Activated CD4-positive, alpha-beta memory T cell treated with anti-CD3 and anti-CD28 coated beads for 36 hours (primary cell): ENCODE measurements at regions not wholly inside any gene's neighbourhood (a gene's known extent, or its start where the extent isn't known, plus 50 kb on each side); places are given as distances from the start of the nearest gene placed in this dataset.

Experiments
- CTCF ChIA-PET: fragments of 350-600 bp; sonication (Branson Sonifier 250); formaldehyde crosslinking; loops from one replicate; lab custom pipeline; 2021; ENCODE audit warnings: antibody characterized with exemption, inconsistent platforms; lab: Charles Lee
- POLR2A ChIA-PET: fragments of 350-600 bp; sonication (Branson Sonifier 250); formaldehyde crosslinking; loops from one replicate; lab custom pipeline; 2021; ENCODE audit warnings: antibody characterized with exemption; lab: Charles Lee
- DNase-seq: peaks from one replicate; pipeline ENCODE4 v3.0.0-alpha.2; 2020
- H3K27ac Mint-ChIP-seq: one replicate; pipeline ENCODE4 v1.8.0; 2021; ENCODE audit warnings: mixed read lengths
- H3K27me3 Mint-ChIP-seq: one replicate; pipeline ENCODE4 v1.8.0; 2021; ENCODE audit warnings: mixed read lengths
- H3K36me3 Mint-ChIP-seq: one replicate; pipeline ENCODE4 v1.8.0; 2021; ENCODE audit warnings: mixed read lengths
- H3K4me1 Mint-ChIP-seq: one replicate; pipeline ENCODE4 v1.8.0; 2021; ENCODE audit warnings: low read depth, mixed read lengths
- H3K4me3 Mint-ChIP-seq: one replicate; pipeline ENCODE4 v1.8.0; 2021; ENCODE audit warnings: mild to moderate bottlenecking, mixed read lengths
- H3K9me3 Mint-ChIP-seq: one replicate; pipeline ENCODE4 v1.8.0; 2021; ENCODE audit warnings: mixed read lengths
- intact Hi-C: fragments of 100-400 bp; cut with micrococcal nuclease; formaldehyde crosslinking; loops from one replicate; pipeline ENCODE4 v1.15.1; 2023

- ChIA-PET CTCF (no interaction called here), POLR2A (no interaction called here)
- H3K9me3 Mint-ChIP-seq = no peaks in the 10 kb centered on the region
- intact Hi-C loops = no loop called here
- H3K4me3 Mint-ChIP-seq = no peak overlapping the region
- no peaks in the 10 kb centered on the region for H3K4me1 Mint-ChIP-seq
- no peak for DNase-seq
- peaks cover 10% of the 10 kb centered on the region for H3K27me3 Mint-ChIP-seq
- no peaks in the 10 kb centered on the region for H3K36me3 Mint-ChIP-seq
- H3K27ac Mint-ChIP-seq = no peak overlapping the region
Measured at GRCh38 chrY:7712289-7712688, 800.7 kb upstream of the AMELY start.

- intact Hi-C loops = no loop called here
- Mint-ChIP-seq H3K4me1 (no peaks in the 10 kb centered on the region), H3K36me3 (no peaks in the 10 kb centered on the region), H3K27ac (no peak overlapping the region), H3K4me3 (no peak overlapping the region), H3K27me3 (peaks cover 9% of the 10 kb centered on the region), H3K9me3 (no peaks in the 10 kb centered on the region)
- DNase-seq = no peak
- ChIA-PET POLR2A (no interaction called here), CTCF (no interaction called here)
Measured at GRCh38 chrY:7703578-7704140, 792.1 kb upstream of the AMELY start.

GRCh38 chrY:7702481-7702880, 790.9 kb upstream of the AMELY start:
- Mint-ChIP-seq H3K27me3 (peaks cover 3% of the 10 kb centered on the region), H3K9me3 (no peaks in the 10 kb centered on the region)
- CTCF ChIA-PET = no interaction called here

GRCh38 chrY:7701676-7702075, 790.1 kb upstream of the AMELY start:
- no peaks in the 10 kb centered on the region for H3K36me3 Mint-ChIP-seq
- no peak for DNase-seq
- ChIA-PET POLR2A (no interaction called here), CTCF (no interaction called here)
- peaks cover 3% of the 10 kb centered on the region for H3K27me3 Mint-ChIP-seq
- H3K9me3 Mint-ChIP-seq = no peaks in the 10 kb centered on the region
- H3K27ac Mint-ChIP-seq = no peak overlapping the region
- no peaks in the 10 kb centered on the region for H3K4me1 Mint-ChIP-seq
- intact Hi-C loops = no loop called here
- no peak overlapping the region for H3K4me3 Mint-ChIP-seq

More at GRCh38 chrY:7702481-7702880, 790.9 kb upstream of the AMELY start:
- no peaks in the 10 kb centered on the region for H3K36me3 Mint-ChIP-seq
- no peak for DNase-seq
- H3K27ac Mint-ChIP-seq = no peak overlapping the region
- H3K4me3 Mint-ChIP-seq = no peak overlapping the region
- no peaks in the 10 kb centered on the region for H3K4me1 Mint-ChIP-seq
- POLR2A ChIA-PET = no interaction called here
- intact Hi-C loops = no loop called here

- H3K4me3 Mint-ChIP-seq = no peak overlapping the region
- ChIA-PET CTCF (no interaction called here), POLR2A (no interaction called here)
- no peak overlapping the region for H3K27ac Mint-ChIP-seq
- H3K36me3 Mint-ChIP-seq = no peaks in the 10 kb centered on the region
- no peaks in the 10 kb centered on the region for H3K4me1 Mint-ChIP-seq
- DNase-seq = no peak
- H3K27me3 Mint-ChIP-seq = peaks cover 3% of the 10 kb centered on the region
- no peaks in the 10 kb centered on the region for H3K9me3 Mint-ChIP-seq
- intact Hi-C loops = no loop called here
Measured at GRCh38 chrY:7697506-7697905, 786.0 kb upstream of the AMELY start.

- H3K9me3 Mint-ChIP-seq = no peaks in the 10 kb centered on the region
- intact Hi-C loops = no loop called here
- CTCF ChIA-PET = no interaction called here
- no peaks in the 10 kb centered on the region for H3K27me3 Mint-ChIP-seq
- no peak for DNase-seq
- H3K27ac Mint-ChIP-seq = no peak overlapping the region
- no peaks in the 10 kb centered on the region for H3K4me1 Mint-ChIP-seq
- POLR2A ChIA-PET = no interaction called here
- no peaks in the 10 kb centered on the region for H3K36me3 Mint-ChIP-seq
- H3K4me3 Mint-ChIP-seq = no peak overlapping the region
Measured at GRCh38 chrY:7692701-7693100, 781.1 kb upstream of the AMELY start.

GRCh38 chrY:7687086-7687485, 775.5 kb upstream of the AMELY start:
- H3K4me1 Mint-ChIP-seq = no peaks in the 10 kb centered on the region
- intact Hi-C loops = no loop called here
- no peak overlapping the region for H3K4me3 Mint-ChIP-seq
- H3K9me3 Mint-ChIP-seq = no peaks in the 10 kb centered on the region
- ChIA-PET CTCF (no interaction called here), POLR2A (no interaction called here)
- no peak overlapping the region for H3K27ac Mint-ChIP-seq
- DNase-seq = no peak
- no peaks in the 10 kb centered on the region for H3K36me3 Mint-ChIP-seq
- no peaks in the 10 kb centered on the region for H3K27me3 Mint-ChIP-seq

GRCh38 chrY:7684546-7684945, 773.0 kb upstream of the AMELY start:
- H3K4me3 Mint-ChIP-seq = no peak overlapping the region
- no peak for DNase-seq
- H3K4me1 Mint-ChIP-seq = no peaks in the 10 kb centered on the region
- no peaks in the 10 kb centered on the region for H3K9me3 Mint-ChIP-seq
- ChIA-PET POLR2A (no interaction called here), CTCF (no interaction called here)
- H3K27me3 Mint-ChIP-seq = no peaks in the 10 kb centered on the region
- intact Hi-C loops = no loop called here
- H3K27ac Mint-ChIP-seq = no peak overlapping the region
- no peaks in the 10 kb centered on the region for H3K36me3 Mint-ChIP-seq

GRCh38 chrY:7682386-7682785, 770.8 kb upstream of the AMELY start:
- H3K36me3 Mint-ChIP-seq = no peaks in the 10 kb centered on the region
- no peaks in the 10 kb centered on the region for H3K27me3 Mint-ChIP-seq
- no peak for DNase-seq
- ChIA-PET CTCF (no interaction called here), POLR2A (no interaction called here)
- no peaks in the 10 kb centered on the region for H3K4me1 Mint-ChIP-seq
- H3K4me3 Mint-ChIP-seq = no peak overlapping the region
- no peak overlapping the region for H3K27ac Mint-ChIP-seq
- no peaks in the 10 kb centered on the region for H3K9me3 Mint-ChIP-seq
- intact Hi-C loops = no loop called here

GRCh38 chrY:7681426-7681825, 769.9 kb upstream of the AMELY start:
- H3K4me3 Mint-ChIP-seq = no peak overlapping the region
- no peaks in the 10 kb centered on the region for H3K9me3 Mint-ChIP-seq
- no peak for DNase-seq
- intact Hi-C loops = no loop called here
- ChIA-PET CTCF (no interaction called here), POLR2A (no interaction called here)
- no peaks in the 10 kb centered on the region for H3K27me3 Mint-ChIP-seq
- H3K36me3 Mint-ChIP-seq = no peaks in the 10 kb centered on the region
- H3K4me1 Mint-ChIP-seq = no peaks in the 10 kb centered on the region
- no peak overlapping the region for H3K27ac Mint-ChIP-seq

- no peaks in the 10 kb centered on the region for H3K27me3 Mint-ChIP-seq
- intact Hi-C loops = no loop called here
- no peak for DNase-seq
- ChIA-PET POLR2A (no interaction called here), CTCF (no interaction called here)
- H3K36me3 Mint-ChIP-seq = no peaks in the 10 kb centered on the region
- H3K4me3 Mint-ChIP-seq = no peak overlapping the region
- no peaks in the 10 kb centered on the region for H3K9me3 Mint-ChIP-seq
- H3K27ac Mint-ChIP-seq = no peak overlapping the region
- no peaks in the 10 kb centered on the region for H3K4me1 Mint-ChIP-seq
Measured at GRCh38 chrY:7674465-7674864, 762.9 kb upstream of the AMELY start.

GRCh38 chrY:7672796-7673195, 761.2 kb upstream of the AMELY start:
- H3K27ac Mint-ChIP-seq = no peak overlapping the region
- H3K27me3 Mint-ChIP-seq = no peaks in the 10 kb centered on the region
- no peaks in the 10 kb centered on the region for H3K9me3 Mint-ChIP-seq
- no peaks in the 10 kb centered on the region for H3K4me1 Mint-ChIP-seq
- POLR2A ChIA-PET = no interaction called here
- no peak for DNase-seq
- CTCF ChIA-PET = no interaction called here
- no peak overlapping the region for H3K4me3 Mint-ChIP-seq
- no peaks in the 10 kb centered on the region for H3K36me3 Mint-ChIP-seq
- intact Hi-C loops = no loop called here

- POLR2A ChIA-PET = no interaction called here
- Mint-ChIP-seq H3K36me3 (no peaks in the 10 kb centered on the region), H3K27me3 (peaks cover 2% of the 10 kb centered on the region), H3K9me3 (no peaks in the 10 kb centered on the region), H3K4me3 (no peak overlapping the region), H3K27ac (no peak overlapping the region), H3K4me1 (no peaks in the 10 kb centered on the region)
- CTCF ChIA-PET = no interaction called here
- no peak for DNase-seq
- intact Hi-C loops = no loop called here
Measured at GRCh38 chrY:7663261-7663660, 751.7 kb upstream of the AMELY start.
